GM21786 (cell line): ENCODE measurements at regions not wholly inside any gene's neighbourhood (a gene's known extent, or its start where the extent isn't known, plus 50 kb on each side); places are given as distances from the start of the nearest gene placed in this dataset.
"Not testable (repeated sequence)": the region's sequence is repeated elsewhere in the genome, so short reads cannot be mapped to it uniquely, and the experiment has no call there.

Source experiments
- ATAC-seq: cut with Tn5 transposase; IDR thresholded peaks from one replicate; pipeline ENCODE4 v1.9.1; 2021; ENCODE audit not compliant: unreplicated experiment

- ATAC-seq: no peak
Measured at GRCh38 chr3:94314218-94314883, 251.5 kb downstream of the NSUN3 start.

- ATAC-seq: no peak
Measured at GRCh38 chr3:94317017-94317416, 254.2 kb downstream of the NSUN3 start.

GRCh38 chr3:94323596-94323995, 260.7 kb downstream of the NSUN3 start:
- ATAC-seq: no peak

GRCh38 chr3:94331831-94332230, 269.0 kb downstream of the NSUN3 start:
- no peak for ATAC-seq

GRCh38 chr3:94336046-94336753, 273.3 kb downstream of the NSUN3 start:
- ATAC-seq: peak; percentile 52

- ATAC-seq: no peak
Measured at GRCh38 chr3:94345101-94345500, 282.2 kb downstream of the NSUN3 start.

- ATAC-seq: no peak
Measured at GRCh38 chr3:94349310-94349878, 286.5 kb downstream of the NSUN3 start.

GRCh38 chr3:94356581-94356980, 293.7 kb downstream of the NSUN3 start:
- ATAC-seq: no peak

- no peak for ATAC-seq
Measured at GRCh38 chr3:94359996-94360395, 297.1 kb downstream of the NSUN3 start.

GRCh38 chr3:94360987-94361386, 298.1 kb downstream of the NSUN3 start:
- no peak for ATAC-seq

GRCh38 chr3:94362393-94362792, 299.5 kb downstream of the NSUN3 start:
- ATAC-seq: no peak

- no peak for ATAC-seq
Measured at GRCh38 chr3:94365006-94365405, 302.1 kb downstream of the NSUN3 start.

- no peak for ATAC-seq
Measured at GRCh38 chr3:94372026-94372425, 309.2 kb downstream of the NSUN3 start.

- ATAC-seq: no peak
Measured at GRCh38 chr3:94373456-94373855, 310.6 kb downstream of the NSUN3 start.

- ATAC-seq: no peak
Measured at GRCh38 chr3:94374439-94375161, 311.7 kb downstream of the NSUN3 start.

GRCh38 chr3:94377123-94377696, 314.3 kb downstream of the NSUN3 start:
- ATAC-seq: not testable (repeated sequence)

- ATAC-seq: not testable (repeated sequence)
Measured at GRCh38 chr3:94377863-94378262, 315.0 kb downstream of the NSUN3 start.

- no peak for ATAC-seq
Measured at GRCh38 chr3:94378322-94378721, 315.5 kb downstream of the NSUN3 start.

GRCh38 chr3:94379264-94379663, 316.4 kb downstream of the NSUN3 start:
- ATAC-seq: no peak

- ATAC-seq: no peak
Measured at GRCh38 chr3:94394885-94395284, 332.0 kb downstream of the NSUN3 start.

GRCh38 chr3:94395851-94396250, 333.0 kb downstream of the NSUN3 start:
- ATAC-seq: no peak
